Panc1 (cell line): ENCODE measurements at regions not wholly inside any gene's neighbourhood (a gene's known extent, or its start where the extent isn't known, plus 50 kb on each side); places are given as distances from the start of the nearest gene placed in this dataset.

Experiments used
- POLR2AphosphoS5 ChIP-seq: IDR thresholded peaks from 2 replicates; pipeline ENCODE4 v1.6.1; 2012; ENCODE audit warnings: mild to moderate bottlenecking, low read depth, low read length, moderate library complexity
- SIN3A ChIP-seq: IDR thresholded peaks from 2 replicates; pipeline ENCODE4 v1.6.1; 2012; ENCODE audit warnings: low read depth, mild to moderate bottlenecking, low read length, moderate library complexity, borderline replicate concordance; ENCODE audit not compliant: insufficient read depth
- TF ChIP-seq, protein P1 (sequence below): fragments of 450-650 bp; IDR thresholded peaks from 2 replicates; pipeline ENCODE4 v1.5.1; 2017; ENCODE audit warnings: mild to moderate bottlenecking
- TF ChIP-seq, protein P2 (sequence below), 2 experiments: IDR thresholded peaks; 2 replicates each; pipeline ENCODE4 v1.6.1; 2011 to 2012; ENCODE audit warnings: low read depth in 2 of 2, control low read depth in 1 of 2, low read length in 1 of 2, mild to moderate bottlenecking in 1 of 2, moderate library complexity in 1 of 2; ENCODE audit not compliant: insufficient read depth in 1 of 2

DNA sequence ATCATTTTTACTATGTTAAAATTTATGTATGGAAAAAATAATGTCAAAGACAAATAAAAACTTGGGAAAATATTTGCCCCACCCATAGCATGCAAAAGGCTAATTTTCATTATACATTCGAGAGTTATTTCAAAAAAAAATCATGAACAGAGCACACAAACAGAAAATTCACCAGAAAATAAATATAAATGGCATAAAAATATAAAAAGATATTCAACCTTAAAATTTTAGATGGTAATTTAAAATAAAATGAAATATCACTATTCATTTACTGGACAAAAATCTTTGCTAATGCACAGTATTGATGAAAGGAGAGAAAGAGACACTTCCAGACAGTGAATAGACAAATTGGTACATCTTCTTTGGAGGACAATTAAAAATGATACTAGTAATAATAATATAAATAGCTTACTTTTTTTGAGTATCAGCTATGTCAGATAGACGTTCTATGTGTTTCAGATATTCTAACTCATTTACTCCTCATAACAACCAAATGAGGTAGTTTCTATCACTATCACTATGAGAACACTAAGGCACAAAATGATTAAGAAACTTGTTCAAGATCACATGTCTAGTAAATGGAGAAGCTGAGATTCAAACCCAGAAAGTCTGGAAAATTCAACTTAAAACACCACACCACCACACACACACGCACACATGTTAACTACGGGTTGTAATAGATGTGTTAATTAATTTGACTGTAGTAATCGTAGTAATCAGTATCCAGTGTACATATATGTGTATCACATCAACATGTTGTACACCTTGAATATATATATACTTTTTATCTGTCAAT is 63.0 kb downstream of the CCDC71L start:
- TF ChIP-seq, protein P1, sequence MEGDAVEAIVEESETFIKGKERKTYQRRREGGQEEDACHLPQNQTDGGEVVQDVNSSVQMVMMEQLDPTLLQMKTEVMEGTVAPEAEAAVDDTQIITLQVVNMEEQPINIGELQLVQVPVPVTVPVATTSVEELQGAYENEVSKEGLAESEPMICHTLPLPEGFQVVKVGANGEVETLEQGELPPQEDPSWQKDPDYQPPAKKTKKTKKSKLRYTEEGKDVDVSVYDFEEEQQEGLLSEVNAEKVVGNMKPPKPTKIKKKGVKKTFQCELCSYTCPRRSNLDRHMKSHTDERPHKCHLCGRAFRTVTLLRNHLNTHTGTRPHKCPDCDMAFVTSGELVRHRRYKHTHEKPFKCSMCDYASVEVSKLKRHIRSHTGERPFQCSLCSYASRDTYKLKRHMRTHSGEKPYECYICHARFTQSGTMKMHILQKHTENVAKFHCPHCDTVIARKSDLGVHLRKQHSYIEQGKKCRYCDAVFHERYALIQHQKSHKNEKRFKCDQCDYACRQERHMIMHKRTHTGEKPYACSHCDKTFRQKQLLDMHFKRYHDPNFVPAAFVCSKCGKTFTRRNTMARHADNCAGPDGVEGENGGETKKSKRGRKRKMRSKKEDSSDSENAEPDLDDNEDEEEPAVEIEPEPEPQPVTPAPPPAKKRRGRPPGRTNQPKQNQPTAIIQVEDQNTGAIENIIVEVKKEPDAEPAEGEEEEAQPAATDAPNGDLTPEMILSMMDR: no peak
- TF ChIP-seq, protein P2, sequence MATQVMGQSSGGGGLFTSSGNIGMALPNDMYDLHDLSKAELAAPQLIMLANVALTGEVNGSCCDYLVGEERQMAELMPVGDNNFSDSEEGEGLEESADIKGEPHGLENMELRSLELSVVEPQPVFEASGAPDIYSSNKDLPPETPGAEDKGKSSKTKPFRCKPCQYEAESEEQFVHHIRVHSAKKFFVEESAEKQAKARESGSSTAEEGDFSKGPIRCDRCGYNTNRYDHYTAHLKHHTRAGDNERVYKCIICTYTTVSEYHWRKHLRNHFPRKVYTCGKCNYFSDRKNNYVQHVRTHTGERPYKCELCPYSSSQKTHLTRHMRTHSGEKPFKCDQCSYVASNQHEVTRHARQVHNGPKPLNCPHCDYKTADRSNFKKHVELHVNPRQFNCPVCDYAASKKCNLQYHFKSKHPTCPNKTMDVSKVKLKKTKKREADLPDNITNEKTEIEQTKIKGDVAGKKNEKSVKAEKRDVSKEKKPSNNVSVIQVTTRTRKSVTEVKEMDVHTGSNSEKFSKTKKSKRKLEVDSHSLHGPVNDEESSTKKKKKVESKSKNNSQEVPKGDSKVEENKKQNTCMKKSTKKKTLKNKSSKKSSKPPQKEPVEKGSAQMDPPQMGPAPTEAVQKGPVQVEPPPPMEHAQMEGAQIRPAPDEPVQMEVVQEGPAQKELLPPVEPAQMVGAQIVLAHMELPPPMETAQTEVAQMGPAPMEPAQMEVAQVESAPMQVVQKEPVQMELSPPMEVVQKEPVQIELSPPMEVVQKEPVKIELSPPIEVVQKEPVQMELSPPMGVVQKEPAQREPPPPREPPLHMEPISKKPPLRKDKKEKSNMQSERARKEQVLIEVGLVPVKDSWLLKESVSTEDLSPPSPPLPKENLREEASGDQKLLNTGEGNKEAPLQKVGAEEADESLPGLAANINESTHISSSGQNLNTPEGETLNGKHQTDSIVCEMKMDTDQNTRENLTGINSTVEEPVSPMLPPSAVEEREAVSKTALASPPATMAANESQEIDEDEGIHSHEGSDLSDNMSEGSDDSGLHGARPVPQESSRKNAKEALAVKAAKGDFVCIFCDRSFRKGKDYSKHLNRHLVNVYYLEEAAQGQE (IDR thresholded peaks at IDR 0.05; ENCODE audit: insufficient read depth in 1 of 2, low read depth in 2 of 2, low read length in 1 of 2): no peak
- TF ChIP-seq POLR2AphosphoS5: no peak
- TF ChIP-seq SIN3A: no peak
